Trophoblast cell (in vitro differentiated cells and primary cell): ENCODE measurements at regions not wholly inside any gene's neighbourhood (a gene's known extent, or its start where the extent isn't known, plus 50 kb on each side); places are given as distances from the start of the nearest gene placed in this dataset.

Experiments used
- DNase-seq, 2 donors: peaks; one replicate each; pipeline ENCODE4 v3.0.0-alpha.2; 2016
- H2AFZ ChIP-seq: 2 replicates; pipeline ENCODE4 v1.6.1; 2013; ENCODE audit warnings: low read length, moderate library complexity, mild to moderate bottlenecking; ENCODE audit not compliant: insufficient read depth, poor library complexity
- H2AK5ac ChIP-seq: 2 replicates; pipeline ENCODE4 v1.6.1; 2013; ENCODE audit warnings: mild to moderate bottlenecking, low read length
- H2BK120ac ChIP-seq: 2 replicates; pipeline ENCODE4 v1.6.1; 2013; ENCODE audit warnings: low read length, mild to moderate bottlenecking, moderate library complexity; ENCODE audit not compliant: insufficient read depth, poor library complexity
- H2BK12ac ChIP-seq: 2 replicates; pipeline ENCODE4 v1.6.1; 2013; ENCODE audit warnings: mild to moderate bottlenecking, low read length, moderate library complexity
- H2BK5ac ChIP-seq: 2 replicates; pipeline ENCODE4 v1.6.1; 2013; ENCODE audit warnings: low read length, low read depth, moderate library complexity, mild to moderate bottlenecking; ENCODE audit not compliant: poor library complexity
- H3K14ac ChIP-seq: 2 replicates; pipeline ENCODE4 v1.6.1; 2013; ENCODE audit warnings: mild to moderate bottlenecking, low read length
- H3K18ac ChIP-seq: 2 replicates; pipeline ENCODE4 v1.6.1; 2013; ENCODE audit warnings: mild to moderate bottlenecking, low read length
- H3K23ac ChIP-seq: 2 replicates; pipeline ENCODE4 v1.6.1; 2013; ENCODE audit warnings: low read length
- H3K27ac ChIP-seq: 2 replicates; pipeline ENCODE4 v1.5.1; 2013; ENCODE audit warnings: low read depth, mild to moderate bottlenecking, inconsistent platforms, low read length, moderate library complexity
- H3K27me3 ChIP-seq: 2 replicates; pipeline ENCODE4 v1.6.1; 2013; ENCODE audit warnings: inconsistent platforms, mild to moderate bottlenecking, low read length, moderate library complexity; ENCODE audit not compliant: insufficient read depth
- H3K36me3 ChIP-seq, 2 experiments: 1 replicate in 1 of 2; 2 replicates in 1 of 2; pipeline ENCODE4 v1.6.1; 2013; ENCODE audit warnings: low read length in 2 of 2, mild to moderate bottlenecking in 2 of 2, moderate library complexity in 1 of 2; ENCODE audit not compliant: insufficient read depth in 2 of 2, control insufficient read depth in 1 of 2
- H3K4ac ChIP-seq: 2 replicates; pipeline ENCODE4 v1.6.1; 2013; ENCODE audit warnings: low read depth, mild to moderate bottlenecking, low read length, moderate library complexity
- H3K4me1 ChIP-seq, 2 experiments: 1 replicate in 1 of 2; 2 replicates in 1 of 2; pipeline ENCODE4 v1.6.1; 2013; ENCODE audit warnings: low read length in 2 of 2, mild to moderate bottlenecking in 2 of 2, moderate library complexity in 1 of 2; ENCODE audit not compliant: insufficient read depth in 2 of 2, control insufficient read depth in 1 of 2
- H3K4me2 ChIP-seq: 2 replicates; pipeline ENCODE4 v1.6.1; 2013; ENCODE audit warnings: inconsistent platforms, mild to moderate bottlenecking, low read length, moderate library complexity
- H3K4me3 ChIP-seq: 2 replicates; pipeline ENCODE4 v1.5.1; 2013; ENCODE audit warnings: mild to moderate bottlenecking, low read depth, low read length, inconsistent platforms
- H3K79me1 ChIP-seq: one replicate; pipeline ENCODE4 v1.6.1; 2013; ENCODE audit warnings: low read length
- H3K79me2 ChIP-seq: 2 replicates; pipeline ENCODE4 v1.6.1; 2013; ENCODE audit warnings: low read length, mild to moderate bottlenecking; ENCODE audit not compliant: control insufficient read depth, insufficient read depth, poor library complexity
- H3K9ac ChIP-seq: 2 replicates; pipeline ENCODE4 v1.6.1; 2013; ENCODE audit warnings: mild to moderate bottlenecking, low read length
- H3K9me3 ChIP-seq: 2 replicates; pipeline ENCODE4 v1.6.1; 2013; ENCODE audit warnings: low read depth, mild to moderate bottlenecking, control low read depth, inconsistent platforms, low read length; ENCODE audit not compliant: insufficient read depth
- H4K12ac ChIP-seq: 2 replicates; pipeline ENCODE4 v1.6.1; 2013; ENCODE audit warnings: low read depth, mild to moderate bottlenecking, low read length, moderate library complexity
- H4K8ac ChIP-seq: 2 replicates; pipeline ENCODE4 v1.6.1; 2013; ENCODE audit warnings: low read depth, mild to moderate bottlenecking, low read length, moderate library complexity
- H4K91ac ChIP-seq: one replicate; pipeline ENCODE4 v1.6.1; 2013; ENCODE audit warnings: low read depth, mild to moderate bottlenecking, low read length, moderate library complexity
- whole genome bisulfite sequencing: extraction: QIAGEN DNeasy Blood & Tissue Kit; methylation state at CpG from one replicate; pipeline ENCODE4 v1.1.7; 2013; ENCODE audit warnings: missing lambda C conversion rate; ENCODE audit not compliant: insufficient read length, insufficient coverage; ENCODE audit errors: extremely low coverage; 5-methylcytosine and 5-hydroxymethylcytosine counted together

DNA sequence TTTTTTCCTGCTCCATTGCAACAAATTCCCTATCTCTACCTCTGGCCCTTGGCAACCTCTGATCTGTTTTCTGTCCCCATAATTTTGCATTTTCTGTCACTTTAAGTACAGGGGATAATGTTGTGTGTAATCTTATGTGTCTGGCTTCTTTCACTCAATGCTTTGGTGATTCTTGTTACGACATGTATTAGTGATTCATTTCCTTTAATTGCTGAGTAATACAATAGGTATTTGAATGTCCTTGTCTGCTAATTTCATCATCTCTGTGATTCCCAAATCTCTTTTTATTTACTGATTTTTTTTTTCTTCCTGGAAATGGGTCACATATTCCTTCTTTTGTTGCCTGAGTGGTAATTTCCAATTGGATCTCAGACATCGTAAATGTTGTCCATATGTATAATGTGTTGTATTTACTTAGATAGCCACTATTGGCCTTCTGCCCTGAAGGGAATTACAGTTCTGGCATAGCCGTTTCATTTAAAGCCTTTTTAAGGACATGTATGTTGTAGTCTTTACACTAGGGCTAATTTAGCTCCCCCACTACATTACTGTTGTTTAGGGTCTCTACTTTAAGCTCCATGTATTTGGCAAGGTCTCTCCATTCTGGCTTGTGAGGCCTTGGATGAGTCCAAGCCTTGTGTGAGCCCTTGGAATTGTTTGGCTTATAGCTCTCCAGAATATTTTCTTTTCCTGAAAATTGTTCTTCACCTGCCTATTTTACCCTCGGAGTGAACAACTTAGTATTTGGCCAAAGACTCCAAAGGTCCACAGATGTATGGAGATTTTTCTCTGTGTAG is 683.8 kb downstream of the LRRC70 start:
- no peak overlapping the region for H2BK5ac ChIP-seq
- H3K27ac ChIP-seq: peak overlapping the region; percentile 34
- WGBS: no CpG with 5 or more reads among the region's 4 CpGs
- H3K4ac ChIP-seq: no peak overlapping the region
- H2AK5ac ChIP-seq: no peak overlapping the region
- H2AFZ ChIP-seq: no peak overlapping the region
- no peak overlapping the region for H4K91ac ChIP-seq
- H3K23ac ChIP-seq: no peak overlapping the region
- H3K79me2 ChIP-seq: no peaks in the 10 kb centered on the region
- H3K9ac ChIP-seq: no peak overlapping the region
- no peak overlapping the region for H4K8ac ChIP-seq
- H2BK12ac ChIP-seq: no peak overlapping the region
- H3K9me3 ChIP-seq: no peaks in the 10 kb centered on the region
- DNase-seq: no peak
- H3K36me3 ChIP-seq: no peaks in the 10 kb centered on the region
- H4K12ac ChIP-seq: no peak overlapping the region
- H3K4me2 ChIP-seq: no peak overlapping the region
- H3K18ac ChIP-seq: no peak overlapping the region
- H3K4me1 ChIP-seq: no peaks in the 10 kb centered on the region
- no peak overlapping the region for H3K14ac ChIP-seq
- H2BK120ac ChIP-seq: no peak overlapping the region
- H3K27me3 ChIP-seq: no peaks in the 10 kb centered on the region
- H3K79me1 ChIP-seq: no peaks in the 10 kb centered on the region
- no peak overlapping the region for H3K4me3 ChIP-seq

DNA sequence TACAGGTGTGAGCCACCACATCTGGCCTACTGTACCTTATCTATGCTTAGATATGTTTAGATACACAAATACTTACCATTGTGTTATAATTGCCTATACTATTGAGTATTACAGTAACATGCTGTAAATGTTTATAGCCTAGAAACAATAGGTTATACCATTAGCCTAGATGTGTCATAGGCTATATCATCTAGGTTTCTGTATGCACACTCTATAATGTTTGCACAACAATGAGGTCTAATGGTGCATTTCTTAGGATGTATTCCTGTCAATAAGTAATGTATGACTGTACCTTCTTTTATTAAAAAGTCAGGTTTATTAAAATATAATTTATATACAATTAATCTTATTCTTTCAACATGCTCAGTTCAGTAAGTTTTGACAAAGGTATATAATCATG is 683.1 kb downstream of the LRRC70 start:
- Histone ChIP-seq H2AFZ (no peak overlapping the region), H2BK12ac (no peak overlapping the region), H3K79me2 (no peaks in the 10 kb centered on the region), H3K14ac (no peak overlapping the region), H3K36me3 (no peaks in the 10 kb centered on the region), H3K4ac (no peak overlapping the region), H3K27ac (no peak overlapping the region), H3K4me1 (no peaks in the 10 kb centered on the region), H4K91ac (no peak overlapping the region), H4K8ac (no peak overlapping the region), H3K18ac (no peak overlapping the region), H3K9ac (no peak overlapping the region), H3K9me3 (no peaks in the 10 kb centered on the region), H3K27me3 (no peaks in the 10 kb centered on the region), H2BK5ac (no peak overlapping the region), H2AK5ac (no peak overlapping the region), H3K4me3 (no peak overlapping the region), H3K23ac (no peak overlapping the region), H3K79me1 (no peaks in the 10 kb centered on the region), H2BK120ac (no peak overlapping the region), H3K4me2 (no peak overlapping the region), H4K12ac (no peak overlapping the region)
- no peak for DNase-seq

DNA sequence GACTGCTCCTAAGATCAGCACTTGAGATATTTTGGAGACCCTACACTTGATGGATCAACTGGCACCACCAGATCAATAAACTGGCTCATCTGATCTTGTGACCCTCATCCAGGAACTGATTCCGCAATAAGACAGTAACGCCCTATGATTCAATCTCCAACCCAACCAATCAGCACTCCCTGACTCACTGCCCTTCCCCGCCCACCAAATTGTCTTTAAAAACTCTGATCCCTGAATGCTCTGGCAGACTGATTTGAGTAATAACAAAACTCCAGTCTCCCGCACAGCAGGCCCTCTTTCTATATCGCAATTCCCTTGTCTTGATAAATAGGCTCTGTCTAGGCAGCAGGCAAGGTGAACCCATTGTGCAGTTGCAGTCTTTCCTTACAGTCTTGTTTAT is 677.0 kb downstream of the LRRC70 start:
- H3K23ac ChIP-seq: no peak overlapping the region
- H3K4me3 ChIP-seq: no peak overlapping the region
- no peak overlapping the region for H4K12ac ChIP-seq
- H4K91ac ChIP-seq: no peak overlapping the region
- no peak overlapping the region for H2AK5ac ChIP-seq
- no peaks in the 10 kb centered on the region for H3K27me3 ChIP-seq
- no peak overlapping the region for H2BK5ac ChIP-seq
- no peak overlapping the region for H2AFZ ChIP-seq
- H3K79me1 ChIP-seq: no peaks in the 10 kb centered on the region
- no peak overlapping the region for H4K8ac ChIP-seq
- WGBS: no CpG with 5 or more reads among the region's 5 CpGs
- no peak overlapping the region for H3K27ac ChIP-seq
- H3K36me3 ChIP-seq: no peaks in the 10 kb centered on the region
- H3K4me1 ChIP-seq: no peaks in the 10 kb centered on the region
- H3K14ac ChIP-seq: no peak overlapping the region
- no peak overlapping the region for H3K4me2 ChIP-seq
- no peak overlapping the region for H2BK120ac ChIP-seq
- no peaks in the 10 kb centered on the region for H3K79me2 ChIP-seq
- no peak overlapping the region for H3K4ac ChIP-seq
- no peak overlapping the region for H3K18ac ChIP-seq
- no peaks in the 10 kb centered on the region for H3K9me3 ChIP-seq
- no peak overlapping the region for H2BK12ac ChIP-seq
- no peak for DNase-seq
- H3K9ac ChIP-seq: no peak overlapping the region

DNA sequence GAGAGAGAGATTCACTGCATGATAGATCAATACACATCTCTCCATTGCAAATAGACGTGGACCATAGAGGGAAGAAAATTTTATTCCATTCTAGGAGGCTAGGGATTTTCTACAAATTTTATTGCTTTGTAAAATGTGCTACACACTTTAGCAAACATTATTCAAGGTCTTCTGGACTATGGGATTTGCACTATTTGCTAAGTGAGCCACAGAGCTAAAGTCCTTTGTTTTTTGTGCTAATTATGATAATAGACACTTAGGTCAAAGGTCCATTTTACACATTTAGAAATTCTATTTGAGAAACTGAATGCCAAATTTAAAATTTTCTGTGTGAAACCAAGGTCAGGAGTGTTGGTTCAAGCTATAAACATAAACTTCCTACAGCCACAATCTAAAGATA is 672.3 kb downstream of the LRRC70 start:
- no CpG with 5 or more reads among the region's 1 CpG for WGBS

More for the DNA sequence above, 672.3 kb downstream of the LRRC70 start:
- Histone ChIP-seq H3K4me2 (no peak overlapping the region), H3K27ac (no peak overlapping the region), H3K9ac (no peak overlapping the region), H3K36me3 (no peaks in the 10 kb centered on the region), H2BK5ac (no peak overlapping the region), H3K79me2 (no peaks in the 10 kb centered on the region), H4K12ac (no peak overlapping the region), H3K4ac (no peak overlapping the region), H3K79me1 (no peaks in the 10 kb centered on the region), H3K27me3 (no peaks in the 10 kb centered on the region), H3K18ac (no peak overlapping the region), H3K9me3 (no peaks in the 10 kb centered on the region), H4K91ac (no peak overlapping the region), H2AK5ac (no peak overlapping the region), H3K4me3 (no peak overlapping the region), H3K14ac (no peak overlapping the region), H3K4me1 (no peaks in the 10 kb centered on the region), H2AFZ (no peak overlapping the region), H4K8ac (no peak overlapping the region), H2BK12ac (no peak overlapping the region), H3K23ac (no peak overlapping the region), H2BK120ac (no peak overlapping the region)
- DNase-seq: no peak
